ENCODE measurements at regions not wholly inside any gene's neighbourhood (a gene's known extent, or its start where the extent isn't known, plus 50 kb on each side); places are given as distances from the start of the nearest gene placed in this dataset.

- Mint-ChIP-seq H3K27me3 (peaks cover 5% of the 10 kb centered on the region), H3K4me3 (ENCODE audit: low read depth) (no peak overlapping the region), H3K36me3 (ENCODE audit: insufficient read depth) (no peaks in the 10 kb centered on the region), H3K27ac (no peak overlapping the region), H3K9me3 (ENCODE audit: low read depth) (peaks cover 4% of the 10 kb centered on the region), H3K4me1 (ENCODE audit: low read depth) (no peaks in the 10 kb centered on the region)
- TF ChIP-seq CTCF (IDR thresholded peaks at IDR 0.05; ENCODE audit: unreplicated experiment) = no peak
- DNase-seq (ENCODE audit: low spot score, unreplicated experiment) = no peak
Measured at GRCh38 chr2:129681788-129682187, 297.7 kb upstream of the RAB6C start.

- Mint-ChIP-seq H3K36me3 (ENCODE audit: insufficient read depth) (peaks cover 2% of the 10 kb centered on the region), H3K27ac (no peak overlapping the region), H3K27me3 (no peaks in the 10 kb centered on the region), H3K4me3 (ENCODE audit: low read depth) (no peak overlapping the region), H3K4me1 (ENCODE audit: low read depth) (no peaks in the 10 kb centered on the region), H3K9me3 (ENCODE audit: low read depth) (peaks cover 14% of the 10 kb centered on the region)
- no peak for TF ChIP-seq CTCF (IDR thresholded peaks at IDR 0.05; ENCODE audit: unreplicated experiment)
- DNase-seq (ENCODE audit: low spot score, unreplicated experiment) = no peak
Measured at GRCh38 chr2:129689653-129690448, 289.6 kb upstream of the RAB6C start.

GRCh38 chr2:129695496-129695895, 284.0 kb upstream of the RAB6C start:
- Mint-ChIP-seq H3K36me3 (ENCODE audit: insufficient read depth) (peaks cover 2% of the 10 kb centered on the region), H3K27ac (no peak overlapping the region), H3K27me3 (no peaks in the 10 kb centered on the region), H3K4me1 (ENCODE audit: low read depth) (peaks cover 2% of the 10 kb centered on the region), H3K4me3 (ENCODE audit: low read depth) (no peak overlapping the region), H3K9me3 (ENCODE audit: low read depth) (peaks cover 25% of the 10 kb centered on the region)
- TF ChIP-seq CTCF (IDR thresholded peaks at IDR 0.05; ENCODE audit: unreplicated experiment) = no peak
- DNase-seq (ENCODE audit: low spot score, unreplicated experiment) = no peak

- H3K4me3 Mint-ChIP-seq (ENCODE audit: low read depth) = no peak overlapping the region
- no peak for TF ChIP-seq CTCF (IDR thresholded peaks at IDR 0.05; ENCODE audit: unreplicated experiment)
- H3K36me3 Mint-ChIP-seq (ENCODE audit: insufficient read depth) = peaks cover 1% of the 10 kb centered on the region
- H3K27ac Mint-ChIP-seq = no peak overlapping the region
- no peaks in the 10 kb centered on the region for H3K27me3 Mint-ChIP-seq
- H3K4me1 Mint-ChIP-seq (ENCODE audit: low read depth) = peaks cover 2% of the 10 kb centered on the region
- peaks cover 14% of the 10 kb centered on the region for H3K9me3 Mint-ChIP-seq (ENCODE audit: low read depth)
- DNase-seq (ENCODE audit: low spot score, unreplicated experiment) = no peak
Measured at GRCh38 chr2:129698593-129698992, 280.9 kb upstream of the RAB6C start.

GRCh38 chr2:129699781-129700573, 279.5 kb upstream of the RAB6C start:
- no peaks in the 10 kb centered on the region for H3K27me3 Mint-ChIP-seq
- TF ChIP-seq CTCF (IDR thresholded peaks at IDR 0.05; ENCODE audit: unreplicated experiment) = no peak
- peaks cover 2% of the 10 kb centered on the region for H3K4me1 Mint-ChIP-seq (ENCODE audit: low read depth)
- peaks cover 10% of the 10 kb centered on the region for H3K9me3 Mint-ChIP-seq (ENCODE audit: low read depth)
- H3K4me3 Mint-ChIP-seq (ENCODE audit: low read depth) = no peak overlapping the region
- H3K36me3 Mint-ChIP-seq (ENCODE audit: insufficient read depth) = no peaks in the 10 kb centered on the region
- H3K27ac Mint-ChIP-seq = no peak overlapping the region
- no peak for DNase-seq (ENCODE audit: low spot score, unreplicated experiment)
